ENCODE measurements at regions not wholly inside any gene's neighbourhood (a gene's known extent, or its start where the extent isn't known, plus 50 kb on each side); places are given as distances from the start of the nearest gene placed in this dataset.

- H3K4me1 Mint-ChIP-seq (ENCODE audit: low read depth, unreplicated experiment) = peaks cover 24% of the 10 kb centered on the region
- no peak overlapping the region for H3K27ac Mint-ChIP-seq (ENCODE audit: unreplicated experiment)
- H3K4me1 ChIP-seq (ENCODE audit: insufficient read depth, low read length) = peaks cover 6% of the 10 kb centered on the region
- H3K79me2 ChIP-seq (ENCODE audit: insufficient read depth, low read length) = no peaks in the 10 kb centered on the region
- TF ChIP-seq CTCF (IDR thresholded peaks at IDR 0.05; ENCODE audit: insufficient read depth, low read depth, low read length) = no peak
- no peak for TF ChIP-seq EZH2 (IDR thresholded peaks at IDR 0.05; ENCODE audit: insufficient read depth, low read length)
- H3K36me3 ChIP-seq (ENCODE audit: insufficient read depth, low read length) = no peaks in the 10 kb centered on the region
- no peaks in the 10 kb centered on the region for H3K27me3 Mint-ChIP-seq (ENCODE audit: low read depth, unreplicated experiment)
- no peaks in the 10 kb centered on the region for H3K9me3 Mint-ChIP-seq (ENCODE audit: unreplicated experiment)
- H3K4me3 Mint-ChIP-seq (ENCODE audit: unreplicated experiment) = no peak overlapping the region
- H3K36me3 Mint-ChIP-seq (ENCODE audit: low read depth, unreplicated experiment) = no peaks in the 10 kb centered on the region
- H3K4me3 ChIP-seq (ENCODE audit: insufficient read depth, low read depth, low read length) = no peak overlapping the region
- no peaks in the 10 kb centered on the region for H4K20me1 ChIP-seq (ENCODE audit: insufficient read depth, low read length)
- peaks cover 4% of the 10 kb centered on the region for H3K9me3 ChIP-seq (ENCODE audit: insufficient read depth, low read depth, low read length)
- peak; percentile 62 for DNase-seq (ENCODE audit: low read depth)
- no peak for FAIRE-seq
- H2AFZ ChIP-seq (ENCODE audit: low read depth, low read length) = no peak overlapping the region
- H3K27me3 ChIP-seq (ENCODE audit: insufficient read depth, low read length) = no peaks in the 10 kb centered on the region
- H3K4me2 ChIP-seq (ENCODE audit: low read length) = peak overlapping the region; percentile 35
- H3K9ac ChIP-seq (ENCODE audit: low read length) = no peak overlapping the region
- peak overlapping the region; percentile 32 for H3K27ac ChIP-seq (ENCODE audit: low read depth, low read length)
Measured at GRCh38 chr7:51613911-51614357, 297.3 kb upstream of the COBL start.

- no peak overlapping the region for H3K4me3 ChIP-seq (ENCODE audit: insufficient read depth, low read depth, low read length)
- H3K27ac ChIP-seq (ENCODE audit: low read depth, low read length) = no peak overlapping the region
- no peaks in the 10 kb centered on the region for H3K36me3 Mint-ChIP-seq (ENCODE audit: low read depth, unreplicated experiment)
- H3K4me1 Mint-ChIP-seq (ENCODE audit: low read depth, unreplicated experiment) = peaks cover 22% of the 10 kb centered on the region
- H3K9me3 ChIP-seq (ENCODE audit: insufficient read depth, low read depth, low read length) = peaks cover 7% of the 10 kb centered on the region
- no peaks in the 10 kb centered on the region for H3K79me2 ChIP-seq (ENCODE audit: insufficient read depth, low read length)
- no peak overlapping the region for H3K4me2 ChIP-seq (ENCODE audit: low read length)
- no peaks in the 10 kb centered on the region for H3K9me3 Mint-ChIP-seq (ENCODE audit: unreplicated experiment)
- H3K27me3 ChIP-seq (ENCODE audit: insufficient read depth, low read length) = no peaks in the 10 kb centered on the region
- H3K27ac Mint-ChIP-seq (ENCODE audit: unreplicated experiment) = no peak overlapping the region
- H3K27me3 Mint-ChIP-seq (ENCODE audit: low read depth, unreplicated experiment) = peaks cover 3% of the 10 kb centered on the region
- no peaks in the 10 kb centered on the region for H3K36me3 ChIP-seq (ENCODE audit: insufficient read depth, low read length)
- H3K9ac ChIP-seq (ENCODE audit: low read length) = no peak overlapping the region
- DNase-seq (ENCODE audit: low read depth) (peak; percentile 16), FAIRE-seq (no peak)
- H3K4me1 ChIP-seq (ENCODE audit: insufficient read depth, low read length) = peaks cover 6% of the 10 kb centered on the region
- H4K20me1 ChIP-seq (ENCODE audit: insufficient read depth, low read length) = no peaks in the 10 kb centered on the region
- TF ChIP-seq CTCF (IDR thresholded peaks at IDR 0.05; ENCODE audit: insufficient read depth, low read depth, low read length) = no peak
- TF ChIP-seq EZH2 (IDR thresholded peaks at IDR 0.05; ENCODE audit: insufficient read depth, low read length) = no peak
- H2AFZ ChIP-seq (ENCODE audit: low read depth, low read length) = no peak overlapping the region
- no peak overlapping the region for H3K4me3 Mint-ChIP-seq (ENCODE audit: unreplicated experiment)
Measured at GRCh38 chr7:51611937-51612336, 295.3 kb upstream of the COBL start.

- H3K4me3 Mint-ChIP-seq (ENCODE audit: unreplicated experiment) = no peak overlapping the region
- Histone ChIP-seq H3K27me3 (ENCODE audit: insufficient read depth, low read length) (no peaks in the 10 kb centered on the region), H4K20me1 (ENCODE audit: insufficient read depth, low read length) (no peaks in the 10 kb centered on the region), H3K9me3 (ENCODE audit: insufficient read depth, low read depth, low read length) (peaks cover 3% of the 10 kb centered on the region), H3K4me2 (ENCODE audit: low read length) (no peak overlapping the region), H3K4me1 (ENCODE audit: insufficient read depth, low read length) (no peaks in the 10 kb centered on the region), H3K79me2 (ENCODE audit: insufficient read depth, low read length) (no peaks in the 10 kb centered on the region), H3K9ac (ENCODE audit: low read length) (no peak overlapping the region), H3K27ac (ENCODE audit: low read depth, low read length) (no peak overlapping the region), H2AFZ (ENCODE audit: low read depth, low read length) (no peak overlapping the region), H3K4me3 (ENCODE audit: insufficient read depth, low read depth, low read length) (no peak overlapping the region), H3K36me3 (ENCODE audit: insufficient read depth, low read length) (no peaks in the 10 kb centered on the region)
- no peak for FAIRE-seq
- no peak for TF ChIP-seq EZH2 (IDR thresholded peaks at IDR 0.05; ENCODE audit: insufficient read depth, low read length)
- TF ChIP-seq CTCF (IDR thresholded peaks at IDR 0.05; ENCODE audit: insufficient read depth, low read depth, low read length) = no peak
- peaks cover 8% of the 10 kb centered on the region for H3K4me1 Mint-ChIP-seq (ENCODE audit: low read depth, unreplicated experiment)
- DNase-seq (ENCODE audit: low read depth) = no peak
- peaks cover 5% of the 10 kb centered on the region for H3K27me3 Mint-ChIP-seq (ENCODE audit: low read depth, unreplicated experiment)
- H3K27ac Mint-ChIP-seq (ENCODE audit: unreplicated experiment) = no peak overlapping the region
- H3K36me3 Mint-ChIP-seq (ENCODE audit: low read depth, unreplicated experiment) = no peaks in the 10 kb centered on the region
- H3K9me3 Mint-ChIP-seq (ENCODE audit: unreplicated experiment) = peaks cover 3% of the 10 kb centered on the region
Measured at GRCh38 chr7:51607447-51607846, 290.8 kb upstream of the COBL start.

Measured in astrocyte (in vitro differentiated cells and primary cell).